ENCODE measurements at regions not wholly inside any gene's neighbourhood (a gene's known extent, or its start where the extent isn't known, plus 50 kb on each side); places are given as distances from the start of the nearest gene placed in this dataset.

- TF ChIP-seq CTCF (IDR thresholded peaks at IDR 0.05), result no peak
- no peaks in the 10 kb centered on the region for H3K36me3 ChIP-seq
These were observed 994.2 kb upstream of the TENM3 start for GRCh38 chr4:181249031-181249430.

DNA sequence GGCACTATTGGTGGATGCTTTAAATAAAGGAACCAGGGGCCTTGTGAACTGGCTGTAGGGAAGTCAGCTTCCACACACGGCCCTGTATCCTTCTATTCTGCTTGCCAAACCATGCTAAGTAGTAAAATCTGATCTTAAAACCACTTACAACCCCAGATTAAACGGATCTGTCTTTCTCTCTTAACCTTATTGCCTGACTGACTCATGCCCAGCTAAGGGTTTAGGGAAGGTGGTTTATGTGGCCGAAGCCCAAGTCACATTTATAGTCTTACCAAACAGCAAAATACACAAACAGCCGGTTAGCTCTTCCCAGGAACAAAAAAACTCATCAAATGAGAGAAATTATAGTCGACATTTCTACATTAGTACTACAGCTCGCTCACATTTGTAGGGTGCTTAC lies 988.4 kb upstream of the TENM3 start:
- TF ChIP-seq CTCF (IDR thresholded peaks at IDR 0.05), result no peak
- Histone ChIP-seq H3K4me3 (ENCODE audit: low read depth in 1 of 2, low read length in 1 of 2) (no peak overlapping the region), H3K9me3 (no peaks in the 10 kb centered on the region), H3K27ac (no peak overlapping the region), H3K4me1 (ENCODE audit: control insufficient read depth in 1 of 2, insufficient read depth in 1 of 2, low read depth in 1 of 2, low read length in 1 of 2) (no peaks in the 10 kb centered on the region), H3K27me3 (no peaks in the 10 kb centered on the region), H3K36me3 (no peaks in the 10 kb centered on the region)

More at GRCh38 chr4:181249031-181249430, 994.2 kb upstream of the TENM3 start:
- Histone ChIP-seq H3K27me3 (no peaks in the 10 kb centered on the region), H3K27ac (no peak overlapping the region), H3K9me3 (no peaks in the 10 kb centered on the region), H3K4me3 (ENCODE audit: low read depth in 1 of 2, low read length in 1 of 2) (no peak overlapping the region), H3K4me1 (ENCODE audit: control insufficient read depth in 1 of 2, insufficient read depth in 1 of 2, low read depth in 1 of 2, low read length in 1 of 2) (no peaks in the 10 kb centered on the region)

DNA sequence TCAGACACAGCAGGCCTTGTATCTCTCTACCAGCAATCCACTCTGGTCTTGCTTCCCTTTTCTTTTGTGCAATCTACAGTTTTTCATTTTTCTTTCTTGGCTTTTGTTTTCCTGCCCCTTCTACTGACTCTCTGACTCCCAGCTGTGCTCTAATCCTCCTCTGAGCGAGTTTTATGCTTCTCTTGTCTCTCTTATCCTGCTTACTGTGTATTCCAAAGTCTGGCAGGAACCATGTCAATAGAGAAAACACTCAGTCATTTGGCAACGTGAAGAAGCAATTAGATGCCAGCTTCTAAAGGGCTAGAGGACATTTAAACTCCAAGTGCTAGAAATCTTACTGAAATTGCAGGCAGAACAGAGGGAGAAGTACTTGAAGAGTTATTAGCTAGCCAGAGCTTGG lies 984.6 kb upstream of the TENM3 start:
- H3K36me3 ChIP-seq, result no peaks in the 10 kb centered on the region
- H3K4me1 ChIP-seq (ENCODE audit: control insufficient read depth in 1 of 2, insufficient read depth in 1 of 2, low read depth in 1 of 2, low read length in 1 of 2), result no peaks in the 10 kb centered on the region
- H3K27ac ChIP-seq, result no peak overlapping the region
- no peak for TF ChIP-seq CTCF (IDR thresholded peaks at IDR 0.05)
- no peaks in the 10 kb centered on the region for H3K27me3 ChIP-seq
- no peak overlapping the region for H3K4me3 ChIP-seq (ENCODE audit: low read depth in 1 of 2, low read length in 1 of 2)
- H3K9me3 ChIP-seq, result no peaks in the 10 kb centered on the region

DNA sequence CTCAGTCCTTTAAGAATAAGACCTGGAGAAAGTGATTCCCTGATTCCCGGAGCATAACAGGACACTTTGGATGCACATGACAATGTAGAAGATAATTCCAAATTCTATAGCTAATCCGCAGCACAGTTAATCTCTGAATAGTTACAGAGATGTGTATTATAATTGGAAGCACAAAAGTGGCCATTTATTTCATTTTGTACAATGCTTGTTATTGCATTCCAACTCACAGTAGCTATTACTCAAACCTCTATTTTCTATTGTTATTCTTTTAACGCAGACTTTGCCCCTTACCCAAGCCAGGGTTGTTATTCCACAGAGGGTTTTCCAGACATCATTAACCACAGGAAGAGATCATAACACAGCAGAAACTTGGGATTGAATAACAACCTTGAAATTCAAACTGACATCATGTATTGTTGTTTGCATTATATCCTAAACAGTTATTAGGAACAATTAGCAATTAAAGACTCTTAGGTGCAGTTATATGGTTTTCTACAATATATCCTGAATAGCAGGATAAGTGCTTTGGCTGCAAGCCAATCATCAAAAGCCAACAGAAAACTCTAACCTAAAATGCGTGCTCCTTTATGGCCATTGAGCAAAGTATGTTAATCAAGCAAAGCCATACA lies 984.0 kb upstream of the TENM3 start:
- no peaks in the 10 kb centered on the region for H3K27me3 ChIP-seq
- no peak overlapping the region for H3K4me3 ChIP-seq (ENCODE audit: low read depth in 1 of 2, low read length in 1 of 2)
- H3K9me3 ChIP-seq, result no peaks in the 10 kb centered on the region
- H3K36me3 ChIP-seq, result no peaks in the 10 kb centered on the region
- no peak overlapping the region for H3K27ac ChIP-seq
- H3K4me1 ChIP-seq (ENCODE audit: control insufficient read depth in 1 of 2, insufficient read depth in 1 of 2, low read depth in 1 of 2, low read length in 1 of 2), result no peaks in the 10 kb centered on the region
- TF ChIP-seq CTCF (IDR thresholded peaks at IDR 0.05), result no peak

DNA sequence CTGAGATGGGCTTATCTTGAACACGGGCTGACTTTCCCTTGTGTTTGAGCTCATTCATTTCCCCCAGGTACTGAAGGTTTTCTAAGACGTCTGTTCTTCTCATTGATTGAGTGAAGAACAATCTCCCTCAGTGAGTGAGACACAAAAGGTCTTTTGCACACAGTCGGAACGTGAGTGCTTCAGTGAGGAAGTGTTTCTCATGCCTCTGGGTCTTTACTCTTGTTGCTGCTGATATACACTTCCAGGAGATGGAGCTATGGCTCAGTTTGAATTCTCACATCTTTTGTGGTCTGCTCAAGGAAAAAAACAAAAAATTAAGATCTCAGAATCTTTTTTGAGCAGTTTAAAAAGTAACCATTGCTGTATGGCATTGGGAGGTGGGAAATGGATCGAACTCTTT lies 981.9 kb upstream of the TENM3 start:
- no peaks in the 10 kb centered on the region for H3K27me3 ChIP-seq
- H3K9me3 ChIP-seq, result no peaks in the 10 kb centered on the region
- no peaks in the 10 kb centered on the region for H3K36me3 ChIP-seq
- H3K4me1 ChIP-seq (ENCODE audit: control insufficient read depth in 1 of 2, insufficient read depth in 1 of 2, low read depth in 1 of 2, low read length in 1 of 2), result no peaks in the 10 kb centered on the region
- no peak overlapping the region for H3K27ac ChIP-seq
- H3K4me3 ChIP-seq (ENCODE audit: low read depth in 1 of 2, low read length in 1 of 2), result no peak overlapping the region
- no peak for TF ChIP-seq CTCF (IDR thresholded peaks at IDR 0.05)

DNA sequence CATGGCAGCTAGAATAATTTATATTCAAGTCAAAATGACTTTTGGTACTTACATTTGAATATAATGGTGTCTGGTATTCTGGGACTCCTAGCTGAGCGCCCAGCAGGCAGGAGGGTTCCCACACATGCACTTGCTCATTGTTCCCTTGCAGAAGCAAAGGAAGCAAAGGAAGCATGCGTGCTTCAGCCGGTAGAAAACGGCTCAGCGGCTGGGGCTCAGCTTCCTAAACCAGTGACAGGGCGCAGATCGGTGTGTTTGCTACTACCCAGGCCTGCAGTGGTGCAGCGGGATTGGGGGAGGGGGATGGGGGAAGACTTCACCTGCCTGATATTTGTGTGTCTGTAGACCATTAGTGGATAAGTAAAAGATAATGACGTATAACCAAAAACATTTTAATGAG lies 978.3 kb upstream of the TENM3 start:
- H3K27me3 ChIP-seq, result no peaks in the 10 kb centered on the region
- TF ChIP-seq CTCF (IDR thresholded peaks at IDR 0.05), result no peak
- H3K36me3 ChIP-seq, result no peaks in the 10 kb centered on the region
- H3K9me3 ChIP-seq, result no peaks in the 10 kb centered on the region
- H3K27ac ChIP-seq, result no peak overlapping the region
- H3K4me3 ChIP-seq (ENCODE audit: low read depth in 1 of 2, low read length in 1 of 2), result no peak overlapping the region
- no peaks in the 10 kb centered on the region for H3K4me1 ChIP-seq (ENCODE audit: control insufficient read depth in 1 of 2, insufficient read depth in 1 of 2, low read depth in 1 of 2, low read length in 1 of 2)
